ENCODE measurements at regions not wholly inside any gene's neighbourhood (a gene's known extent, or its start where the extent isn't known, plus 50 kb on each side); places are given as distances from the start of the nearest gene placed in this dataset.

GRCh38 chr15:94792196-94792595, 560.8 kb downstream of the MCTP2 start:
- no peak for TF ChIP-seq CTCF (IDR thresholded peaks at IDR 0.05)
- TF ChIP-seq ZFX (IDR thresholded peaks at IDR 0.05; ENCODE audit: borderline replicate concordance) = no peak

Data from 22Rv1 (cell line).